ENCODE measurements at regions not wholly inside any gene's neighbourhood (a gene's known extent, or its start where the extent isn't known, plus 50 kb on each side); places are given as distances from the start of the nearest gene placed in this dataset.
"Not testable (repeated sequence)": the region's sequence is repeated elsewhere in the genome, so short reads cannot be mapped to it uniquely, and the experiment has no call there.

DNA sequence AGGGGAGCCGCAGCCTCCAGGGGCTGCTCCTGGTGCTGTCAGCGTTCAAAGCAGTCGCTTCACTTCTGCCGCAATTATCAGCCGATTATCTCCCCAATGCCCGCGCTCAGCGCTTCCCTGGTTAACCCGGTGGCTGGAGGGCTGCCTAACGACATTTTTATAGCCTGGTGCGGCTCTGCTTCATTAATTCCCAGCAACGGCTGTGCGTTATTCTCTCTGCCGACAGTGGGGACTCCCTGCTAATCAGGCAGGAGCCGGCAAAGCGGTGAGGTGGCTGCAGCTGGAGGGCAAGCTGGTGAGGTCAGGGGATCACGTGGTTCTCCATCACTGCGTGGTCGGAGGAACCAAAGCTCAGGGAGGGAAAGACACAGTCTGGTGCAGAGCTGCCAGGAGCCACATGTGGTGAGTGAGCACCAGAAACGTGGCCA is 62.9 kb downstream of the GLRX5 start:
- no peak for DNase-seq (ENCODE audit: low read depth in 2 of 2)

DNA sequence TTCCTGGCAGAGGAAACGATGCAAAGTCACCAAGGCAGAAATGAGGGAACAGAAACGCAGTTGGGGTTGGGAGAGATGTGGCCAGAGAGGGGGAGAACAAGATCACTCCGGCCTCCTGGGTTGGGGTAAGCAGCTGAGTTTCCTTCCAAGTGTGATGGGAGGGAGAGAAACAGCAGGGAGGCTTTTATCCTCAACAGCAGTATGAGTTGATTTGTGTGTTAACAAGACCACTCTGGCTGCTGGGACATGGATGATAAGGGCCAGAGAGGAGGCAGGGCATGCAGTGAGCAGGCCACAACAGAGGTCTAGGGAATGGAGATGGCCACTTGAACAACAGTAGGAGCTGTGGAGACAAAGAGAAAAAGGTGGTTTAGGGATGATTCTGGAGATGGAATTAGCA is 66.8 kb downstream of the GLRX5 start:
- DNase-seq (ENCODE audit: low read depth in 2 of 2), result no peak

DNA sequence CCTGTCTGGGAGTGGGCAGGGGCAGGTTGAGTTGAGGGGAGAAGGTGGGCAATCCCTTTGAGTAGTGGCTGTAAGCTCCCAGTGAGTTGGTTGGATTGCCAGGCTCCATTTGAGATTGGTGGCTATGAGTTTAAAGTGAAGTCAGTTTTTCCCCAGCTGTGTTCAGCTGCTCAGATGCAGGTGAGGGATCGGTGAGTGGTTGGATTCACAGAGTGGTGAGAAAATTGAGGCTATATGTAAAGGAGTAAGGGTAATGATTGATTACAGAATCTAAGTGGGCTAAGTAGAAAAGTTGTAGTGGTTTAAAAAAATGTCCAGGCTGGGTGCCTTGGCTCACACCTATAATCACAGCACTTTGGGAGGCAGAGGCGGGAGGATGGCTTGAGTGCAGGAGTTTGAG is 68.6 kb downstream of the GLRX5 start:
- no peak for DNase-seq (ENCODE audit: low read depth in 2 of 2)

DNA sequence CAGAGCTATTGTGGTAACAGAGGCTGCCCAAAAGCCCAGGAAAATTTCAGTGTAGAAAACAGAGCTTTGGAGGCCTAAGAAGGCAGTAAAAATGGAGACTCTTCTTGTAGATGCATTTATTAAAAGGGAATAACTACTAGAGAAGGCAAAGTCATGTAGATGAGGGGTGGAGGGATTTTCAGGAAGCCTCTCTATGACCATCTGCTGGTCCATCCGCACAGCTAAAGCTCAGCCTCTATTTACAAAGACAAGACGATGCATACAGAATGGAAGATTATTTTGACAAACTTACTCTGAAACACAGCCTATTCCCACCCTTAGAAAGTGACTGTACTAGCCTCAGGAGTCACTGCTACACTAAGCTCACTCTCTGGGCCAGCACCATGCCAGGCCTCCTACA is 71.4 kb downstream of the GLRX5 start:
- no peak for DNase-seq (ENCODE audit: low read depth in 2 of 2)

- no peak for DNase-seq (ENCODE audit: low read depth in 2 of 2)
These were observed 73.9 kb downstream of the GLRX5 start for GRCh38 chr14:95608637-95609235.

DNA sequence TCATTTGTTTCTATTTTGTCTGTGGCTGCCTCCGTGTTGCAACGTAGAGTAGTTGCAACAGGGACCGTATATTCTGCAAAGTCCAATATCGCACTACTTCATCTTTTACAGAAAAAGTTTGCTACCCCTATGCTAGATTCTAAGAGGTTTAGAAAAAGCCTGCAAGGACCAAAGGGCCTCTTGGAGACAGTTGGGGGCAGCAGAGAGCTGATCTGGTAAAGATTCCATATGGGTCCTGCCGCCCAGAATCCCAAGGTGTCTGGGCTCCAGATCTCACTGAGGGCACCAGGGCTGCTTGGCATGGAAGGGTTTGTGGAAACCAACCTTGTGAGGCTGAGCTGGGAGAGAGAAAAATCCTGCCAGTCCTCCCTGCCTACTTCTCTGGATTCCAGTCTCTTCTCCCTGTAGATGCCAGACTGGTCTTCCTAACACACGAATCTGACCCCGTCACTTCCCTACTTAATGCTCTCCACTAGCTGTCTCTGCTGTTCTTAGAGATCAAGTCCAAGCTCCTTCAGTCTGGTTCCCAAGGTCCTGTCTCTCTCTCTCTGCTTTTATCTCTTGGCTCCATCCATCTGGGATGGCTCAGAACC is 74.6 kb downstream of the GLRX5 start:
- peak in 1 of 2 donors; percentile 3 for DNase-seq (ENCODE audit: low read depth in 2 of 2)

- no peak for DNase-seq (ENCODE audit: low read depth in 2 of 2)
These were observed 74.8 kb upstream of the TCL1B start for GRCh38 chr14:95611293-95611880.

- no peak for DNase-seq (ENCODE audit: low read depth in 2 of 2)
These were observed 71.9 kb upstream of the TCL1B start for GRCh38 chr14:95614349-95614748.

GRCh38 chr14:95616745-95617144 is 69.5 kb upstream of the TCL1B start:
- no peak for DNase-seq (ENCODE audit: low read depth in 2 of 2)

- no peak for DNase-seq (ENCODE audit: low read depth in 2 of 2)
These were observed 66.3 kb upstream of the TCL1B start for GRCh38 chr14:95619785-95620417.

DNA sequence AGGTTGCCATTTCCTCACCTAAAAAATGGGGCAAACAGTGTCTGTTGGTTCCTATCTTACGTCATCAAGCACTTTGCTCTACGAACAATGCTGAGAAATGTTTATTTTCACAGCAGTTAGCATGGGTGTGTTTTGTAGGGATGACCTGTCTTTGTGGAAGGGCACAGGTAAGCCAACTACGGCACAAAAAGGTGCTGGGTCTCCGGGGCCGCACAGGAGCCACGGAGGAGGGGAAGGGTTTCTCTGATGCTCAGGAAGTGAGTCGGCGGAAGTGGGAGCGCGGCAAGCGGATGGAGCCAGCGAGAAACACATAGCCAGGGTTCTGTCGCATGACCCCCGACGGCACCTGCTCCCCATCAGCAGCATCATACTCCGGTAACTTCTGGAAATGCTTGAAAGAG is 65.6 kb upstream of the TCL1B start:
- DNase-seq (ENCODE audit: low read depth in 2 of 2), result peak in 1 of 2 donors; percentile 21

DNA sequence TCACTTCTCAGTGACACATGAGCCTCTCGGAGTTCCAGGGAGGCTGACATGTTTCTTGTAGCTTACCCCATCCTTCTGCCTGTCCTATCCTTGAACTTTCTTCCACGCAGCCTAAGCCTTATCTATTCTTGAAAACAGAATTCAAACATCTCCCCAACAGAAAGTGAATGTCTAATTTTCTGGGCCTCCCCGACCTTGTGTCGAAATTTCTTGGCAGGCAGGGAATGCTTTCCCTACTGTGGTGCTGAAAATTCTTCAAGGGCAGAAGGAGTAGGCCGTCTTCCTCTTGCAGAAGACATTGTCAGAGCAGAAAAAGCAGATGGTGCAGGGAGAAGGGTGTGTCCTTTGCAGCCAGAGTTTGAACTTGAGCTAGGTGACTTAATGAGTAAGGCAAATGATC is 63.0 kb upstream of the TCL1B start:
- DNase-seq (ENCODE audit: low read depth in 2 of 2), result no peak

GRCh38 chr14:95625710-95626109 is 60.5 kb upstream of the TCL1B start:
- not testable (repeated sequence) for DNase-seq (ENCODE audit: low read depth in 2 of 2)

- DNase-seq (ENCODE audit: low read depth in 2 of 2), result no peak
These were observed 51.2 kb upstream of the TCL1B start for GRCh38 chr14:95635051-95635450.

Measured in activated CD4-positive, alpha-beta T cell treated with anti-CD3 and anti-CD28 coated beads for 24 hours (primary cell).